K562 (cell line): ENCODE measurements at regions not wholly inside any gene's neighbourhood (a gene's known extent, or its start where the extent isn't known, plus 50 kb on each side); places are given as distances from the start of the nearest gene placed in this dataset.

ENCODE experiments used
- ATAC-seq: fragments of 200-7000 bp; cut with Tn5 transposase; 3 replicates; pipeline ENCODE4 v1.9.1; 2020; ENCODE audit warnings: moderate library complexity
- BruUV-seq: library from RNA; stranded (reverse); fragments of 400-500 nt; replicated peaks from 2 replicates; lab custom pipeline; 2021; lab: Mats Ljungman, UMichigan
- CTCF ChIA-PET: fragments of 300-600 bp; formaldehyde crosslinking; extraction: SDS; loops from one replicate; lab custom pipeline; 2021; ENCODE audit warnings: low intra/inter-chr PET ratio; lab: Yijun Ruan, JAX
- POLR2A ChIA-PET: fragments of 300-600, 350-650 bp; sonication (Branson Sonifier 250); formaldehyde crosslinking; extraction: SDS; loops from one replicate; lab custom pipeline; 2021; ENCODE audit warnings: antibody characterized with exemption, inconsistent platforms; lab: Yijun Ruan, JAX
- DNase-seq, 4 experiments: peaks; one replicate each; pipeline versions ENCODE4 v3.0.0 to v3.0.0-alpha.2; 2011 to 2018; ENCODE audit warnings: low spot score in 3 of 4, mixed read lengths in 3 of 4; ENCODE audit errors: extremely low read depth in 1 of 4
- FAIRE-seq: peaks from 2 replicates; lab custom pipeline; 2011; peaks lifted over from hg19 to GRCh38; lab: Jason Lieb, UNC
- H2AFZ ChIP-seq: 2 replicates; pipeline ENCODE4 v1.6.0; 2011; ENCODE audit warnings: low read depth, low read length, control low read depth, inconsistent platforms
- H3K27ac ChIP-seq: fragments of 200-600 bp; 3 replicates; pipeline ENCODE4 v1.8.0; 2011; ENCODE audit warnings: low read depth, mild to moderate bottlenecking, control low read depth, inconsistent platforms, low read length, moderate library complexity, mixed read lengths; ENCODE audit errors: extremely low read depth
- H3K27me3 ChIP-seq, 2 experiments: fragments of 300-600 bp in 1 of 2; 2 replicates in 1 of 2; 3 replicates in 1 of 2; pipeline versions ENCODE4 v1.6.0 to v1.8.0; 2011; ENCODE audit warnings: inconsistent platforms in 2 of 2, low read length in 2 of 2, mild to moderate bottlenecking in 1 of 2, mixed read lengths in 1 of 2, moderate library complexity in 1 of 2; ENCODE audit not compliant: control insufficient read depth in 2 of 2, insufficient read depth in 2 of 2
- H3K36me3 ChIP-seq: fragments of 300-600 bp; 3 replicates; pipeline ENCODE4 v1.8.0; 2011; ENCODE audit warnings: mild to moderate bottlenecking, low read length, inconsistent platforms; ENCODE audit not compliant: control insufficient read depth, insufficient read depth
- H3K4me1 ChIP-seq, 2 experiments: fragments of 200-600 bp in 1 of 2; replicated peaks in 1 of 2; 2 replicates in 1 of 2; 3 replicates in 1 of 2; pipeline versions ENCODE4 v1.5.1 to v1.8.0; 2011; ENCODE audit warnings: inconsistent platforms in 2 of 2, low read length in 2 of 2, mild to moderate bottlenecking in 1 of 2, mixed read lengths in 1 of 2, moderate library complexity in 1 of 2; ENCODE audit not compliant: control insufficient read depth in 2 of 2, insufficient read depth in 2 of 2
- H3K4me2 ChIP-seq: 2 replicates; pipeline ENCODE4 v1.6.1; 2011; ENCODE audit warnings: low read length, control low read depth, inconsistent platforms, mixed read lengths; ENCODE audit not compliant: insufficient read depth
- H3K4me3 ChIP-seq: fragments of 200-600 bp; sonication (generic), shearing (Covaris generic); 2 replicates; pipeline ENCODE4 v1.5.1; 2016; ENCODE audit warnings: control low read depth, inconsistent platforms
- H3K79me2 ChIP-seq: fragments of 200-600 bp; 3 replicates; pipeline ENCODE4 v1.8.0; 2011; ENCODE audit warnings: low read length, inconsistent platforms; ENCODE audit not compliant: control insufficient read depth, insufficient read depth
- H3K9ac ChIP-seq, 2 experiments: 2 replicates each; pipeline versions ENCODE4 v1.6.0 to v1.6.1; 2011; ENCODE audit warnings: low read depth in 2 of 2, low read length in 2 of 2, control low read depth in 1 of 2, inconsistent platforms in 1 of 2, mild to moderate bottlenecking in 1 of 2, mixed read lengths in 1 of 2; ENCODE audit not compliant: insufficient read depth in 1 of 2
- H3K9me1 ChIP-seq: one replicate; pipeline ENCODE4 v1.6.0; 2011; ENCODE audit warnings: inconsistent platforms, mild to moderate bottlenecking, low read length, moderate library complexity; ENCODE audit not compliant: control insufficient read depth, insufficient read depth
- H3K9me3 ChIP-seq: replicated peaks from 2 replicates; pipeline ENCODE4 v1.5.1; 2011; ENCODE audit warnings: low read depth, low read length, inconsistent platforms; ENCODE audit not compliant: control insufficient read depth, insufficient read depth
- H4K20me1 ChIP-seq: replicated peaks from 2 replicates; pipeline ENCODE4 v1.6.1; 2011; ENCODE audit warnings: low read length, inconsistent platforms, mixed read lengths; ENCODE audit not compliant: control insufficient read depth, insufficient read depth
- NFIX ChIP-seq: fragments of 250-450 bp; sonication (Bioruptor Pico); IDR thresholded peaks from 2 replicates; pipeline ENCODE4 v1.4.0; 2020; ENCODE audit warnings: low read depth, mild to moderate bottlenecking, moderate library complexity
- ZBTB12 ChIP-seq: fragments of 250-450 bp; sonication (Bioruptor Pico); IDR thresholded peaks from 2 replicates; pipeline ENCODE4 v1.4.0; 2020
- WGBS: fragments of 100-300 bp; shearing (Covaris generic); methylation state at CpG from one replicate; pipeline ENCODE4 v1.1.6; 2016; ENCODE audit warnings: low coverage, mixed read lengths; ENCODE audit not compliant: insufficient coverage; ENCODE audit errors: missing lambda C conversion rate; 5-methylcytosine and 5-hydroxymethylcytosine counted together
- in situ Hi-C: fragments of 300-500 bp; cut with MboI; formaldehyde crosslinking; loops from 4 replicates; pipeline ENCODE4 v1.15.0; 2018; ENCODE audit warnings: inconsistent platforms, mixed read lengths
- intact Hi-C: fragments of 100-400 bp; cut with micrococcal nuclease; formaldehyde crosslinking; loops from 2 replicates; pipeline ENCODE4 v1.14.2; 2022

- DNase-seq (no peak), ATAC-seq (no peak)
- Histone ChIP-seq H3K4me2 (no peak overlapping the region), H3K9me3 (no peaks in the 10 kb centered on the region), H3K4me3 (no peak overlapping the region), H3K9ac (no peak overlapping the region), H3K4me1 (no peaks in the 10 kb centered on the region)
- intact Hi-C loops (no loop called here), in situ Hi-C loops (no loop called here)
- no TSS peak for BruUV-seq
- TF ChIP-seq ZBTB12 (CRISPR knock-in tag) = no peak
- TF ChIP-seq, all 486 proteins: peak for 0
- no peak overlapping the region for H3K27ac ChIP-seq
- no peaks in the 10 kb centered on the region for H4K20me1 ChIP-seq
- FAIRE-seq = no peak
- H3K36me3 ChIP-seq = no peaks in the 10 kb centered on the region
- ChIA-PET CTCF (no interaction called here), POLR2A (no interaction called here)
- H3K27me3 ChIP-seq = no peaks in the 10 kb centered on the region
- H3K79me2 ChIP-seq = no peaks in the 10 kb centered on the region
- no peak overlapping the region for H2AFZ ChIP-seq
- no peaks in the 10 kb centered on the region for H3K9me1 ChIP-seq
Measured at GRCh38 chrX:99051639-99052038, 1358.4 kb downstream of the PCDH19 start.

GRCh38 chrX:99033226-99033901 lies 1376.7 kb downstream of the PCDH19 start:
- H3K4me2 ChIP-seq = no peak overlapping the region
- H3K79me2 ChIP-seq = no peaks in the 10 kb centered on the region
- H3K9ac ChIP-seq = no peak overlapping the region
- no peaks in the 10 kb centered on the region for H4K20me1 ChIP-seq
- no peak overlapping the region for H2AFZ ChIP-seq
- 11% methylated on average over 1 of the region's 1 CpG for WGBS
- TF ChIP-seq NFIX (CRISPR knock-in tag) = no peak
- H3K4me3 ChIP-seq = no peak overlapping the region
- no TSS peak for BruUV-seq
- no peaks in the 10 kb centered on the region for H3K27me3 ChIP-seq
- H3K9me1 ChIP-seq = no peaks in the 10 kb centered on the region
- CTCF ChIA-PET = no interaction called here
- H3K4me1 ChIP-seq = no peaks in the 10 kb centered on the region
- no peaks in the 10 kb centered on the region for H3K36me3 ChIP-seq
- DNase-seq (no peak), ATAC-seq (no peak), FAIRE-seq (no peak)
- POLR2A ChIA-PET = no interaction called here
- no peak overlapping the region for H3K27ac ChIP-seq
- in situ Hi-C loops (no loop called here), intact Hi-C loops (no loop called here)
- H3K9me3 ChIP-seq = no peaks in the 10 kb centered on the region
